Gastroesophageal sphincter (tissue), 3 donors: ENCODE measurements at regions not wholly inside any gene's neighbourhood (a gene's known extent, or its start where the extent isn't known, plus 50 kb on each side); places are given as distances from the start of the nearest gene placed in this dataset.

Experiments
- EP300 ChIP-seq: sonication (generic); formaldehyde crosslinking; IDR thresholded peaks from one replicate; pipeline ENCODE4 v1.6.1; 2017; ENCODE audit warnings: antibody characterized with exemption, mild to moderate bottlenecking
- POLR2A ChIP-seq, 2 donors: fragments of 450-650 bp; IDR thresholded peaks; one replicate each; pipeline ENCODE4 v1.6.1; 2017; ENCODE audit warnings: antibody characterized with exemption in 2 of 2, mild to moderate bottlenecking in 2 of 2, moderate library complexity in 1 of 2
- POLR2AphosphoS5 ChIP-seq: sonication (generic); formaldehyde crosslinking; IDR thresholded peaks from one replicate; pipeline ENCODE4 v1.6.1; 2017; ENCODE audit warnings: antibody characterized with exemption
- TF ChIP-seq, protein P1 (sequence below), 4 experiments: fragments of 200-600 bp in 2 of 4; fragments of 450-650 bp in 2 of 4; sonication (generic) in 1 of 4; IDR thresholded peaks; one replicate each; pipeline ENCODE4 v1.5.1; 2017 to 2019; ENCODE audit warnings: antibody characterized with exemption in 4 of 4, mild to moderate bottlenecking in 2 of 4, moderate library complexity in 2 of 4

DNA sequence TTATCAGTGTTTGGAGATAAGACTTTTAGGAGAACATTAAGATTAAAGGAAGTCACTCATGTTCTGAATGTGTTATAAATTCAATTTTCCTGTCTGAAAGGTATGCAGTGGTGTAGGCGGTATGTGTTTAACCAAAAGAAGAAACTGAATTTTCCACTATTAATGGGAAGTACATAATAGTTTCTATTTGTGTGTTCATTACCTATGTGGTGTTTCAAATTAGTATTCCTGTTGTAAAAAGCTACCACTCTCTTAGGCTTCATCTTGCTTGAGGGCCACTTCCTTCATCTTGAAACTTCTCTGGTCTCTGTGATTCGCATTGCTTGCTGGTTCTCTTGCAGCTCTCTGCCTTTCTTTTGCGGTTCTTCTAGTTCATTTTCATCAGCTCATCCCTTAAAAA, 123.4 kb downstream of the HLX start:
- TF ChIP-seq, protein P1, sequence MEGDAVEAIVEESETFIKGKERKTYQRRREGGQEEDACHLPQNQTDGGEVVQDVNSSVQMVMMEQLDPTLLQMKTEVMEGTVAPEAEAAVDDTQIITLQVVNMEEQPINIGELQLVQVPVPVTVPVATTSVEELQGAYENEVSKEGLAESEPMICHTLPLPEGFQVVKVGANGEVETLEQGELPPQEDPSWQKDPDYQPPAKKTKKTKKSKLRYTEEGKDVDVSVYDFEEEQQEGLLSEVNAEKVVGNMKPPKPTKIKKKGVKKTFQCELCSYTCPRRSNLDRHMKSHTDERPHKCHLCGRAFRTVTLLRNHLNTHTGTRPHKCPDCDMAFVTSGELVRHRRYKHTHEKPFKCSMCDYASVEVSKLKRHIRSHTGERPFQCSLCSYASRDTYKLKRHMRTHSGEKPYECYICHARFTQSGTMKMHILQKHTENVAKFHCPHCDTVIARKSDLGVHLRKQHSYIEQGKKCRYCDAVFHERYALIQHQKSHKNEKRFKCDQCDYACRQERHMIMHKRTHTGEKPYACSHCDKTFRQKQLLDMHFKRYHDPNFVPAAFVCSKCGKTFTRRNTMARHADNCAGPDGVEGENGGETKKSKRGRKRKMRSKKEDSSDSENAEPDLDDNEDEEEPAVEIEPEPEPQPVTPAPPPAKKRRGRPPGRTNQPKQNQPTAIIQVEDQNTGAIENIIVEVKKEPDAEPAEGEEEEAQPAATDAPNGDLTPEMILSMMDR (IDR thresholded peaks at IDR 0.05) = no peak
- TF ChIP-seq POLR2A (IDR thresholded peaks at IDR 0.05) (no peak), POLR2AphosphoS5 (no peak), EP300 (no peak)
